ENCODE measurements at regions not wholly inside any gene's neighbourhood (a gene's known extent, or its start where the extent isn't known, plus 50 kb on each side); places are given as distances from the start of the nearest gene placed in this dataset.
"Not testable (repeated sequence)": the region's sequence is repeated elsewhere in the genome, so short reads cannot be mapped to it uniquely, and the experiment has no call there.

DNA sequence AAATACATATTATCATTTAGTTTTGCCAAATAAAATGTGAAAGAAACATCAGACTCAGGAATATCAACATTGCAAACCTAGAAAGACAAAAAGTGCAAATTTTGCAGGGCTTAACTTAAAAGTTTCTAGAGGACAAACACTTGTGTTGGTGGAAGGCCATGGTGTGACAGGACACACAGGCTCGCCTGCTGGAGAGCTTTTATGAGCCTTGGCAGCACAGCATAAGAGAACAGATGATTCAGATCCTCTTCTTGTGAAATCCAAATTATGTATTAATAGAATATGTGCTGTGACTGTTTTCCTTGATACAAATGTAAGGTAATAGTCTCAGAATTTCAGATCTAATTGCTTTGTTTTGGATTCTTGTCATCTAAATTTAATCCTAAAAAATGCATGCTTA, 72.9 kb upstream of the ABCB5 start:
- H2BK120ac ChIP-seq (ENCODE audit: low read depth, low read length): no peak overlapping the region
- no peak overlapping the region for H2BK12ac ChIP-seq (ENCODE audit: low read length)
- H3K9ac ChIP-seq (ENCODE audit: low read depth, low read length, poor library complexity): no peak overlapping the region
- no CpG with 5 or more reads among the region's 1 CpG for WGBS, 2 donors (ENCODE audit: extremely low coverage in 2 of 2, insufficient read length in 2 of 2, insufficient replicate concordance in 1 of 2)
- DNase-seq (ENCODE audit: low spot score): no peak
- H3K79me1 ChIP-seq (ENCODE audit: low read depth, low read length): no peaks in the 10 kb centered on the region
- H3K14ac ChIP-seq (ENCODE audit: low read length): no peak overlapping the region
- no peak overlapping the region for H3K4me3 ChIP-seq (ENCODE audit: low read length in 2 of 2)
- no peak overlapping the region for H2BK15ac ChIP-seq (ENCODE audit: low read length)
- H3K36me3 ChIP-seq (replicated peaks in 1 of 2; ENCODE audit: control insufficient read depth in 2 of 2, insufficient read depth in 2 of 2, low read length in 2 of 2): no peaks in the 10 kb centered on the region
- H3K23ac ChIP-seq (ENCODE audit: low read depth, low read length, poor library complexity): no peak overlapping the region
- no peaks in the 10 kb centered on the region for H3K27me3 ChIP-seq (ENCODE audit: control insufficient read depth in 3 of 3, insufficient read depth in 3 of 3, low read depth in 1 of 3, low read length in 3 of 3)
- no peak overlapping the region for H4K91ac ChIP-seq (ENCODE audit: low read depth, low read length, poor library complexity)
- no peaks in the 10 kb centered on the region for H3K9me3 ChIP-seq (replicated peaks in 1 of 2; ENCODE audit: control insufficient read depth in 2 of 2, insufficient read depth in 1 of 2, low read depth in 1 of 2, low read length in 2 of 2)
- H2BK5ac ChIP-seq (ENCODE audit: low read length): no peak overlapping the region
- H4K8ac ChIP-seq (ENCODE audit: low read depth, low read length): no peak overlapping the region
- H2AFZ ChIP-seq (ENCODE audit: low read length): no peak overlapping the region
- no peak overlapping the region for H3K4ac ChIP-seq (ENCODE audit: low read length)
- no peak overlapping the region for H3K4me2 ChIP-seq (ENCODE audit: insufficient read depth, low read length, poor library complexity, severe bottlenecking)
- no peak overlapping the region for H3K18ac ChIP-seq (ENCODE audit: low read length)
- H2AK5ac ChIP-seq (ENCODE audit: low read depth, low read length): no peak overlapping the region
- H3K4me1 ChIP-seq (ENCODE audit: control insufficient read depth in 2 of 2, insufficient read depth in 1 of 2, low read depth in 1 of 2, low read length in 2 of 2): no peaks in the 10 kb centered on the region
- no peak overlapping the region for H3K27ac ChIP-seq (replicated peaks; ENCODE audit: low read length)

DNA sequence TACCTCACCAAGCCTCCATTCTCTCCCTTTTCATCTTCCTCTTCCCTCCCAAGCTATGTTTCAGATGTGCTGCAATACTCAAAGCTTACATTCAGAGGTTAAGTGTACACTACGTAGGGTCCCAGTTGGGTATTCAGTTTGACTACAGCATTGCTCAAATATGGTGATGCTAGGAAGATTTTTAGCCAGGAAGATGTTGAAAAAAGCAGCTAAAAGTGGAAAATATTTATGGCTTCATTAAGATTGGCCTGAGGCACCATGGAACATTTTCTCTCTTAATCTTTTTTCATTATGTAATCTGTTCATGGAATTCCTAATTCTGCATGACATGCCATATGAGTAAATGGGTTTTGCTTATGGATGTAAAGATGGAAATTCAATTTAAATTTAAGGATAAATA, 72.0 kb upstream of the ABCB5 start:
- no peak overlapping the region for H4K91ac ChIP-seq (ENCODE audit: low read depth, low read length, poor library complexity)
- no peaks in the 10 kb centered on the region for H3K9me3 ChIP-seq (replicated peaks in 1 of 2; ENCODE audit: control insufficient read depth in 2 of 2, insufficient read depth in 1 of 2, low read depth in 1 of 2, low read length in 2 of 2)
- no peak overlapping the region for H2BK5ac ChIP-seq (ENCODE audit: low read length)
- no peak overlapping the region for H3K4ac ChIP-seq (ENCODE audit: low read length)
- no peak overlapping the region for H3K18ac ChIP-seq (ENCODE audit: low read length)
- no peak overlapping the region for H3K4me3 ChIP-seq (ENCODE audit: low read length in 2 of 2)
- no peaks in the 10 kb centered on the region for H3K4me1 ChIP-seq (ENCODE audit: control insufficient read depth in 2 of 2, insufficient read depth in 1 of 2, low read depth in 1 of 2, low read length in 2 of 2)
- H4K8ac ChIP-seq (ENCODE audit: low read depth, low read length): no peak overlapping the region
- no peak overlapping the region for H3K23ac ChIP-seq (ENCODE audit: low read depth, low read length, poor library complexity)
- H3K4me2 ChIP-seq (ENCODE audit: insufficient read depth, low read length, poor library complexity, severe bottlenecking): no peak overlapping the region
- no peak overlapping the region for H2BK15ac ChIP-seq (ENCODE audit: low read length)
- no peak for DNase-seq (ENCODE audit: low spot score)
- WGBS, 2 donors (ENCODE audit: extremely low coverage in 2 of 2, insufficient read length in 2 of 2, insufficient replicate concordance in 1 of 2): no CpG with 5 or more reads among the region's 1 CpG
- H3K9ac ChIP-seq (ENCODE audit: low read depth, low read length, poor library complexity): no peak overlapping the region
- no peak overlapping the region for H2AFZ ChIP-seq (ENCODE audit: low read length)
- no peak overlapping the region for H2AK5ac ChIP-seq (ENCODE audit: low read depth, low read length)
- no peak overlapping the region for H3K27ac ChIP-seq (replicated peaks; ENCODE audit: low read length)
- no peak overlapping the region for H2BK12ac ChIP-seq (ENCODE audit: low read length)
- H3K79me1 ChIP-seq (ENCODE audit: low read depth, low read length): no peaks in the 10 kb centered on the region
- no peaks in the 10 kb centered on the region for H3K36me3 ChIP-seq (replicated peaks in 1 of 2; ENCODE audit: control insufficient read depth in 2 of 2, insufficient read depth in 2 of 2, low read length in 2 of 2)
- H2BK120ac ChIP-seq (ENCODE audit: low read depth, low read length): no peak overlapping the region
- H3K27me3 ChIP-seq (ENCODE audit: control insufficient read depth in 3 of 3, insufficient read depth in 3 of 3, low read depth in 1 of 3, low read length in 3 of 3): no peaks in the 10 kb centered on the region
- H3K14ac ChIP-seq (ENCODE audit: low read length): no peak overlapping the region

DNA sequence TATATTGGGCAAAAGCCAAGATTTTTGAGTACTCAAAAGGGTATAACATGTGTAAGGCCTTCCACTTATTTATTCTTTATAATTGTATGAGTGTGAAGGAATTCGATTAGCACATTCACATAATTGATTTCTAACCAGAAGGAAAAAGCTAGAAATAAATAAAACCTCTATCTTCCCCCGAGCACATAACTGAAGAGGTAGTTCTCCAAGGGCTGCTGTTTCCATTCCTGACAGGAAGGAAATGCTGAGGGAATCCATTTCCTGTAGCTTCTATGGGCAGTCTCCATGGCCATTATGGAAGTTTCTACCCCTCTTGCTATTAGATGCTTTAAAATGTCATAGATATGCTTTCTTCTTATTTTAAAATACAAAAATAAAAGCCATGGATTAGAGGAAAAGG, 70.5 kb upstream of the ABCB5 start:
- H2BK12ac ChIP-seq (ENCODE audit: low read length): no peak overlapping the region
- DNase-seq (ENCODE audit: low spot score): no peak
- no peak overlapping the region for H2BK15ac ChIP-seq (ENCODE audit: low read length)
- H3K23ac ChIP-seq (ENCODE audit: low read depth, low read length, poor library complexity): no peak overlapping the region
- no peaks in the 10 kb centered on the region for H3K27me3 ChIP-seq (ENCODE audit: control insufficient read depth in 3 of 3, insufficient read depth in 3 of 3, low read depth in 1 of 3, low read length in 3 of 3)
- no peaks in the 10 kb centered on the region for H3K79me1 ChIP-seq (ENCODE audit: low read depth, low read length)
- no CpG with 5 or more reads among the region's 2 CpGs for WGBS, 2 donors (ENCODE audit: extremely low coverage in 2 of 2, insufficient read length in 2 of 2, insufficient replicate concordance in 1 of 2)
- H2AFZ ChIP-seq (ENCODE audit: low read length): no peak overlapping the region
- H2BK5ac ChIP-seq (ENCODE audit: low read length): no peak overlapping the region
- no peak overlapping the region for H3K4me2 ChIP-seq (ENCODE audit: insufficient read depth, low read length, poor library complexity, severe bottlenecking)
- H3K4me1 ChIP-seq (ENCODE audit: control insufficient read depth in 2 of 2, insufficient read depth in 1 of 2, low read depth in 1 of 2, low read length in 2 of 2): no peaks in the 10 kb centered on the region
- H3K27ac ChIP-seq (replicated peaks; ENCODE audit: low read length): no peak overlapping the region
- H4K91ac ChIP-seq (ENCODE audit: low read depth, low read length, poor library complexity): no peak overlapping the region
- H4K8ac ChIP-seq (ENCODE audit: low read depth, low read length): no peak overlapping the region
- no peak overlapping the region for H3K18ac ChIP-seq (ENCODE audit: low read length)
- H3K4ac ChIP-seq (ENCODE audit: low read length): no peak overlapping the region
- no peak overlapping the region for H2AK5ac ChIP-seq (ENCODE audit: low read depth, low read length)
- no peak overlapping the region for H3K9ac ChIP-seq (ENCODE audit: low read depth, low read length, poor library complexity)
- no peak overlapping the region for H3K4me3 ChIP-seq (ENCODE audit: low read length in 2 of 2)
- H2BK120ac ChIP-seq (ENCODE audit: low read depth, low read length): no peak overlapping the region
- H3K36me3 ChIP-seq (replicated peaks in 1 of 2; ENCODE audit: control insufficient read depth in 2 of 2, insufficient read depth in 2 of 2, low read length in 2 of 2): no peaks in the 10 kb centered on the region
- H3K14ac ChIP-seq (ENCODE audit: low read length): no peak overlapping the region
- no peaks in the 10 kb centered on the region for H3K9me3 ChIP-seq (replicated peaks in 1 of 2; ENCODE audit: control insufficient read depth in 2 of 2, insufficient read depth in 1 of 2, low read depth in 1 of 2, low read length in 2 of 2)

DNA sequence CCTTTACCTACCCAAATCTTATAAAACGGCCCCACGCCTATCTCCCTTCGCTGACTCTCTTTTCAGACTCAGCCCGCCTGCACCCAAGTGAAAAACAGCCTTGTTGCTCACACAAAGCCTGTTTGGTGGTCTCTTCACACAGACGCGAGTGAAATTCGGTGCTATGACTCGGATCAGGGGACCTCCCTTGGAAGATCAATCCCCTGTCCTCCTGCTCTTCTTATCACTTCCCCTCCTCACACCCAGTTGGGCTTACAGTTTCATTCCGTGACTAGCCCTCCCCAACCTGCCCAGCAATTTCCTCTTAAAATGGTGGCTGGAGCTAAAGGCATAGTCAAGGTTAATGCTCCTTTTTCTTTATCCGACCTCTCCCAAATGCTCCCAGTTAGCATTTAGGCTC, 68.5 kb upstream of the ABCB5 start:
- not testable (repeated sequence) for H3K18ac ChIP-seq (ENCODE audit: low read length); H4K91ac ChIP-seq (ENCODE audit: low read depth, low read length, poor library complexity); H3K9ac ChIP-seq (ENCODE audit: low read depth, low read length, poor library complexity); H2AFZ ChIP-seq (ENCODE audit: low read length); H3K79me1 ChIP-seq (ENCODE audit: low read depth, low read length); H2BK120ac ChIP-seq (ENCODE audit: low read depth, low read length); H3K4me2 ChIP-seq (ENCODE audit: insufficient read depth, low read length, poor library complexity, severe bottlenecking); DNase-seq (ENCODE audit: low spot score); H2BK5ac ChIP-seq (ENCODE audit: low read length); H3K4me3 ChIP-seq (ENCODE audit: low read length in 2 of 2); H3K23ac ChIP-seq (ENCODE audit: low read depth, low read length, poor library complexity); H3K36me3 ChIP-seq (replicated peaks in 1 of 2; ENCODE audit: control insufficient read depth in 2 of 2, insufficient read depth in 2 of 2, low read length in 2 of 2); H2BK12ac ChIP-seq (ENCODE audit: low read length); H3K4me1 ChIP-seq (ENCODE audit: control insufficient read depth in 2 of 2, insufficient read depth in 1 of 2, low read depth in 1 of 2, low read length in 2 of 2); H2BK15ac ChIP-seq (ENCODE audit: low read length); H3K27ac ChIP-seq (replicated peaks; ENCODE audit: low read length); H3K4ac ChIP-seq (ENCODE audit: low read length); H3K27me3 ChIP-seq (ENCODE audit: control insufficient read depth in 3 of 3, insufficient read depth in 3 of 3, low read depth in 1 of 3, low read length in 3 of 3); H2AK5ac ChIP-seq (ENCODE audit: low read depth, low read length); H3K9me3 ChIP-seq (replicated peaks in 1 of 2; ENCODE audit: control insufficient read depth in 2 of 2, insufficient read depth in 1 of 2, low read depth in 1 of 2, low read length in 2 of 2); H4K8ac ChIP-seq (ENCODE audit: low read depth, low read length); H3K14ac ChIP-seq (ENCODE audit: low read length)
- WGBS, 2 donors (ENCODE audit: extremely low coverage in 2 of 2, insufficient read length in 2 of 2, insufficient replicate concordance in 1 of 2): no CpG with 5 or more reads among the region's 10 CpGs
